Body of pancreas (tissue), 4 donors: ENCODE measurements at regions not wholly inside any gene's neighbourhood (a gene's known extent, or its start where the extent isn't known, plus 50 kb on each side); places are given as distances from the start of the nearest gene placed in this dataset.

Experiments
- ATAC-seq: fragments of 150-250 bp; one replicate; pipeline ENCODE4 v1.9.1; 2016
- DNase-seq, 4 donors: peaks; one replicate each; pipeline ENCODE4 v3.0.0-alpha.2; 2019
- H3K27ac ChIP-seq, 4 donors: fragments of 200-600 bp; sonication (generic); 1 replicate in 3 of 4; 2 replicates in 1 of 4; pipeline versions ENCODE4 v1.5.1 to v1.6.1; 2016 to 2019; ENCODE audit warnings: mild to moderate bottlenecking in 1 of 4, mixed read lengths in 1 of 4, moderate library complexity in 1 of 4
- H3K27me3 ChIP-seq, 2 donors: fragments of 200-600 bp; sonication (generic); one replicate each; pipeline ENCODE4 v1.6.0; 2016; ENCODE audit warnings: mild to moderate bottlenecking in 1 of 2
- H3K36me3 ChIP-seq, 2 donors: fragments of 200-600 bp; sonication (generic); replicated peaks in 1 of 2; 2 replicates each; pipeline ENCODE4 v1.5.1; 2016; ENCODE audit warnings: low read depth in 2 of 2; ENCODE audit not compliant: insufficient read depth in 1 of 2
- H3K4me1 ChIP-seq: fragments of 200-600 bp; sonication (generic); one replicate; pipeline ENCODE4 v1.6.0; 2016
- H3K4me3 ChIP-seq, 2 donors: fragments of 200-600 bp; sonication (generic); 1 replicate in 1 of 2; 2 replicates in 1 of 2; pipeline ENCODE4 v1.5.1; 2016 to 2019
- H3K9me3 ChIP-seq, 3 donors: fragments of 200-600 bp; sonication (generic); 1 replicate in 2 of 3; 2 replicates in 1 of 3; pipeline ENCODE4 v1.5.1; 2016
- POLR2A ChIP-seq, 3 donors: fragments of 450-650 bp; IDR thresholded peaks; one replicate each; pipeline ENCODE4 v1.6.1; 2016; ENCODE audit warnings: antibody characterized with exemption in 3 of 3, mild to moderate bottlenecking in 2 of 3
- WGBS, 2 donors: methylation state at CpG; one replicate each; pipeline ENCODE4 v1.1.5; 2017; 5-methylcytosine and 5-hydroxymethylcytosine counted together
- intact Hi-C: fragments of 100-400 bp; cut with DNase I; formaldehyde crosslinking; loops from one replicate; pipeline ENCODE4 v1.15.1; 2023
- TF ChIP-seq, protein P1 (sequence below), 7 experiments: fragments of 450-650 bp in 4 of 7; fragments of 200-600 bp in 3 of 7; sonication (generic) in 3 of 7; IDR thresholded peaks; one replicate each; pipeline ENCODE4 v1.5.1; 2016 to 2019; ENCODE audit warnings: antibody characterized with exemption in 7 of 7

GRCh38 chr18:37956020-37956419 lies 390.4 kb upstream of the CELF4 start:
- ATAC-seq (no peak), DNase-seq (no peak)
- no peaks in the 10 kb centered on the region for H3K36me3 ChIP-seq
- H3K9me3 ChIP-seq = peaks cover 0 to 4% (median 0%) of the 10 kb centered on the region in 3 donors
- H3K4me3 ChIP-seq = no peak overlapping the region
- TF ChIP-seq POLR2A (IDR thresholded peaks at IDR 0.05) = no peak
- TF ChIP-seq, protein P1, sequence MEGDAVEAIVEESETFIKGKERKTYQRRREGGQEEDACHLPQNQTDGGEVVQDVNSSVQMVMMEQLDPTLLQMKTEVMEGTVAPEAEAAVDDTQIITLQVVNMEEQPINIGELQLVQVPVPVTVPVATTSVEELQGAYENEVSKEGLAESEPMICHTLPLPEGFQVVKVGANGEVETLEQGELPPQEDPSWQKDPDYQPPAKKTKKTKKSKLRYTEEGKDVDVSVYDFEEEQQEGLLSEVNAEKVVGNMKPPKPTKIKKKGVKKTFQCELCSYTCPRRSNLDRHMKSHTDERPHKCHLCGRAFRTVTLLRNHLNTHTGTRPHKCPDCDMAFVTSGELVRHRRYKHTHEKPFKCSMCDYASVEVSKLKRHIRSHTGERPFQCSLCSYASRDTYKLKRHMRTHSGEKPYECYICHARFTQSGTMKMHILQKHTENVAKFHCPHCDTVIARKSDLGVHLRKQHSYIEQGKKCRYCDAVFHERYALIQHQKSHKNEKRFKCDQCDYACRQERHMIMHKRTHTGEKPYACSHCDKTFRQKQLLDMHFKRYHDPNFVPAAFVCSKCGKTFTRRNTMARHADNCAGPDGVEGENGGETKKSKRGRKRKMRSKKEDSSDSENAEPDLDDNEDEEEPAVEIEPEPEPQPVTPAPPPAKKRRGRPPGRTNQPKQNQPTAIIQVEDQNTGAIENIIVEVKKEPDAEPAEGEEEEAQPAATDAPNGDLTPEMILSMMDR (IDR thresholded peaks at IDR 0.05) = no peak
- H3K27me3 ChIP-seq = no peaks in the 10 kb centered on the region
- 30 to 38% methylated on average over 2 of the region's 2 CpGs for WGBS, 2 donors
- H3K27ac ChIP-seq = no peak overlapping the region
- intact Hi-C loops = no loop called here
- H3K4me1 ChIP-seq = no peaks in the 10 kb centered on the region

GRCh38 chr18:37955201-37955600 lies 389.6 kb upstream of the CELF4 start:
- Histone ChIP-seq H3K27me3 (no peaks in the 10 kb centered on the region), H3K4me1 (no peaks in the 10 kb centered on the region), H3K27ac (no peak overlapping the region), H3K9me3 (peaks cover 0 to 4% (median 0%) of the 10 kb centered on the region in 3 donors), H3K36me3 (no peaks in the 10 kb centered on the region), H3K4me3 (no peak overlapping the region)
- no peak for ATAC-seq
- no peak for TF ChIP-seq POLR2A (IDR thresholded peaks at IDR 0.05)
- TF ChIP-seq, protein P1 (IDR thresholded peaks at IDR 0.05) = no peak
- WGBS, 2 donors = 73% methylated on average over 2 of the region's 2 CpGs
- DNase-seq = no peak
- intact Hi-C loops = no loop called here

GRCh38 chr18:37953876-37954275 lies 388.3 kb upstream of the CELF4 start:
- Histone ChIP-seq H3K27ac (no peak overlapping the region), H3K27me3 (no peaks in the 10 kb centered on the region), H3K4me1 (no peaks in the 10 kb centered on the region), H3K36me3 (no peaks in the 10 kb centered on the region), H3K9me3 (peaks cover 0 to 4% (median 0%) of the 10 kb centered on the region in 3 donors), H3K4me3 (no peak overlapping the region)
- ATAC-seq (no peak), DNase-seq (no peak)
- WGBS, 2 donors = 26 to 49% methylated on average over 2 of the region's 2 CpGs
- TF ChIP-seq, protein P1 (IDR thresholded peaks at IDR 0.05) = no peak
- TF ChIP-seq POLR2A (IDR thresholded peaks at IDR 0.05) = no peak
- intact Hi-C loops = no loop called here

DNA sequence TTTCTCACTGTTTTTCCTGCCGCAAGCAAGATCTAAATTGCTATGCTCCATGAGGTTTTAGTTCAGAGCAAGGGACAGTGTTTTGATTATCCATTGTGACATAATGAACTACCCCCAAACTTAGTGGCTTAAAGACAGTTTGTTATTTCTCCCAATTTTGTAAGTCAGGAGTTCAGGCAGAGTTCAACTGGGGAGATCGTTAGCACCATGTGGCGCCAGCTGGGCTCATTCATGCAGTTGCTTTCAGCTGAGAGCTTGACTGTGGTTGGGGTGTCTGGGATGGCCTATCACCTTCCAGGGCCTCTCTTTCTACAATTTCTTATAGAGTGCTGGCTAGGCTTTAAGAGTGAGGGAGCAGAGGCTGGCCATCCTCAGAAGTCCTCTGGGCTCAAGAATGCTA lies 382.9 kb upstream of the CELF4 start:
- no peak overlapping the region for H3K27ac ChIP-seq
- intact Hi-C loops = no loop called here
- no peak for ATAC-seq
- 82 to 86% methylated on average over 3 of the region's 3 CpGs for WGBS, 2 donors
- no peaks in the 10 kb centered on the region for H3K4me1 ChIP-seq
- H3K9me3 ChIP-seq = peaks cover 0 to 3% (median 0%) of the 10 kb centered on the region in 3 donors
- no peak for DNase-seq
- H3K4me3 ChIP-seq = no peak overlapping the region
- H3K36me3 ChIP-seq = no peaks in the 10 kb centered on the region
- TF ChIP-seq, protein P1 (IDR thresholded peaks at IDR 0.05) = no peak
- TF ChIP-seq POLR2A (IDR thresholded peaks at IDR 0.05) = no peak
- H3K27me3 ChIP-seq = no peaks in the 10 kb centered on the region

- Histone ChIP-seq H3K9me3 (no peaks in the 10 kb centered on the region), H3K27me3 (no peaks in the 10 kb centered on the region), H3K36me3 (no peaks in the 10 kb centered on the region), H3K27ac (no peak overlapping the region), H3K4me1 (no peaks in the 10 kb centered on the region), H3K4me3 (no peak overlapping the region)
- 13 to 19% methylated on average over 4 of the region's 4 CpGs for WGBS, 2 donors
- intact Hi-C loops = no loop called here
- ATAC-seq = no peak
- no peak for DNase-seq
- TF ChIP-seq, protein P1 (IDR thresholded peaks at IDR 0.05) = no peak
- no peak for TF ChIP-seq POLR2A (IDR thresholded peaks at IDR 0.05)
These were observed 380.7 kb upstream of the CELF4 start for GRCh38 chr18:37946324-37946723.
